SK-N-SH (cell line): ENCODE measurements at regions not wholly inside any gene's neighbourhood (a gene's known extent, or its start where the extent isn't known, plus 50 kb on each side); places are given as distances from the start of the nearest gene placed in this dataset.

Experiments
- CTCF ChIP-seq: fragments of 200-600 bp; sonication (generic); IDR thresholded peaks from 2 replicates; pipeline ENCODE4 v1.6.1; 2017; ENCODE audit warnings: antibody characterized with exemption, mild to moderate bottlenecking, moderate library complexity
- EZH2phosphoT487 ChIP-seq: fragments of 200-600 bp; sonication (generic); IDR thresholded peaks from 2 replicates; pipeline ENCODE4 v1.6.1; 2017; ENCODE audit warnings: low read depth, mixed run types, mild to moderate bottlenecking, antibody characterized with exemption, moderate library complexity, borderline replicate concordance
- FOXM1 ChIP-seq: IDR thresholded peaks from 2 replicates; pipeline ENCODE4 v1.4.0; 2012; ENCODE audit warnings: low read depth, mild to moderate bottlenecking
- POLR2AphosphoS5 ChIP-seq: IDR thresholded peaks from 2 replicates; pipeline ENCODE4 v1.6.1; 2012; ENCODE audit warnings: low read depth, low read length
- RCOR1 ChIP-seq: fragments of 150-350 bp; IDR thresholded peaks from 2 replicates; pipeline ENCODE4 v1.6.1; 2017; ENCODE audit warnings: antibody characterized with exemption, low read length
- RFX5 ChIP-seq: IDR thresholded peaks from 2 replicates; pipeline ENCODE4 v1.6.1; 2012; ENCODE audit warnings: mild to moderate bottlenecking, improper control_type of control experiment, low read length

DNA sequence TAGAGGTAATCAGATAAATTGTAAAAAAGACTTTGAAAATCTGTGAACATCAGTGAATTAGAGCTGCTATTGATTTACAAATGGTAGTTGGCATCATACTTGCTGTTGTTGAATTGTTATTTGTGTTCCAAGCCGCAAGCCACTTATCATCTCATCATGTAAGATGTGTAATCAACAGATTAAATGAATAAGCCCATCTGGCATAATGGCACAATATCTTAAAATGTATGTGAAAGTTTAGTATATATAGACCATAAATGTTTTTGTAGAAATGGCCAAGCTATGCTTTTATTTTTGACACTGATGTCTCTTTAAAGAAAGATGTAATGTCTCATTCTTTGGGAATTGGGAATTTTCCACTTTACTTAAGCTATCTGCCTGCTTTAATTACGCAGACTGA lies 682.6 kb upstream of the GNPDA2 start:
- TF ChIP-seq POLR2AphosphoS5 (no peak), FOXM1 (no peak), CTCF (no peak), RFX5 (no peak), EZH2phosphoT487 (no peak), RCOR1 (no peak)
